NB4 (cell line): ENCODE measurements at regions not wholly inside any gene's neighbourhood (a gene's known extent, or its start where the extent isn't known, plus 50 kb on each side); places are given as distances from the start of the nearest gene placed in this dataset.

Experiments
- POLR2A ChIP-seq: IDR thresholded peaks from 2 replicates; pipeline ENCODE4 v1.6.1; 2011; ENCODE audit warnings: mild to moderate bottlenecking; ENCODE audit not compliant: insufficient read length; ENCODE audit errors: extremely low read depth
- TF ChIP-seq, protein P1 (sequence below): IDR thresholded peaks from 2 replicates; pipeline ENCODE4 v1.6.1; 2011; ENCODE audit warnings: low read depth, low read length
- TF ChIP-seq, protein P2 (sequence below): IDR thresholded peaks from one replicate; pipeline ENCODE4 v1.5.1; 2012; ENCODE audit warnings: low read depth, low read length

DNA sequence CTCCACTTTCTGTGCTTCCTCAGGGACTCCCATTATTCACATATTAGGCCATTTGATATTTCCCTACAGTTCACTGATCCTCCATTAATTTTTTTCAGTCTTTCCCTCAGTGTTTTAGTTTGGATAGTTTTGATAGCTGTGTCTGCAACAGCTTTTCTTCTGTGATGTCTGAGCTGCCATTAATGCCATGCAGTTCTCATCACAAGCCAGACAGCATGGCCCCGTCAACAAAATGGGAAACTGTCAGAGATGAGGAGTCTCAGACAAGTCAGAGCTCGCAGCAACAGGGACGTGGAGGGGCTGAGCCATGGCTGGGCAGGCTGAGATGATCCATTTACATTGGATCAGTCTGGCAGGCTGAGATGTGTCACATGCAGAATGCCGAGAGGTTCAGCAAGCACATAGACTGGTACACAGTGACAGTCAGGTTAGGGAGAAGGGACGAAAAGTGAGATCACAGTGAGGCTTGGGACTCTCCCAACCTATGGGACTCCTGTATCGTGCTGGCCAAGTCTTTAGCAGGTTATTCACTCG lies 65.4 kb downstream of the NPS start:
- TF ChIP-seq, protein P1, sequence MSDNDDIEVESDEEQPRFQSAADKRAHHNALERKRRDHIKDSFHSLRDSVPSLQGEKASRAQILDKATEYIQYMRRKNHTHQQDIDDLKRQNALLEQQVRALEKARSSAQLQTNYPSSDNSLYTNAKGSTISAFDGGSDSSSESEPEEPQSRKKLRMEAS, result no peak
- TF ChIP-seq, protein P2, sequence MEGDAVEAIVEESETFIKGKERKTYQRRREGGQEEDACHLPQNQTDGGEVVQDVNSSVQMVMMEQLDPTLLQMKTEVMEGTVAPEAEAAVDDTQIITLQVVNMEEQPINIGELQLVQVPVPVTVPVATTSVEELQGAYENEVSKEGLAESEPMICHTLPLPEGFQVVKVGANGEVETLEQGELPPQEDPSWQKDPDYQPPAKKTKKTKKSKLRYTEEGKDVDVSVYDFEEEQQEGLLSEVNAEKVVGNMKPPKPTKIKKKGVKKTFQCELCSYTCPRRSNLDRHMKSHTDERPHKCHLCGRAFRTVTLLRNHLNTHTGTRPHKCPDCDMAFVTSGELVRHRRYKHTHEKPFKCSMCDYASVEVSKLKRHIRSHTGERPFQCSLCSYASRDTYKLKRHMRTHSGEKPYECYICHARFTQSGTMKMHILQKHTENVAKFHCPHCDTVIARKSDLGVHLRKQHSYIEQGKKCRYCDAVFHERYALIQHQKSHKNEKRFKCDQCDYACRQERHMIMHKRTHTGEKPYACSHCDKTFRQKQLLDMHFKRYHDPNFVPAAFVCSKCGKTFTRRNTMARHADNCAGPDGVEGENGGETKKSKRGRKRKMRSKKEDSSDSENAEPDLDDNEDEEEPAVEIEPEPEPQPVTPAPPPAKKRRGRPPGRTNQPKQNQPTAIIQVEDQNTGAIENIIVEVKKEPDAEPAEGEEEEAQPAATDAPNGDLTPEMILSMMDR, result no peak
- no peak for TF ChIP-seq POLR2A
